Fibroblast of the aortic adventitia (primary cell): ENCODE measurements at regions not wholly inside any gene's neighbourhood (a gene's known extent, or its start where the extent isn't known, plus 50 kb on each side); places are given as distances from the start of the nearest gene placed in this dataset.
A peak's percentile ranks its signal among the peaks of the same experiment; 100 is the strongest.

ENCODE experiments used
- DNase-seq: peaks from one replicate; pipeline ENCODE4 v3.0.0-alpha.2; 2010; ENCODE audit warnings: low read depth
- H3K4me3 ChIP-seq: 2 replicates; pipeline ENCODE4 v1.5.1; 2011; ENCODE audit warnings: low read depth, mild to moderate bottlenecking, control low read depth, low read length, moderate library complexity
- CTCF ChIP-seq: IDR thresholded peaks from 2 replicates; pipeline ENCODE4 v1.5.1; 2011; ENCODE audit warnings: mild to moderate bottlenecking, low read length, control low read depth, inconsistent platforms; ENCODE audit not compliant: insufficient read depth

- DNase-seq: peak; percentile 18
- TF ChIP-seq CTCF: no peak
- no peak overlapping the region for H3K4me3 ChIP-seq
These were observed 87.1 kb downstream of the ARF6 start for GRCh38 chr14:49980027-49980426.

- H3K4me3 ChIP-seq: peak overlapping the region; percentile 23
- no peak for TF ChIP-seq CTCF
- DNase-seq: no peak
These were observed 89.2 kb downstream of the ARF6 start for GRCh38 chr14:49982082-49982481.

GRCh38 chr14:49982501-49982951, 89.6 kb downstream of the ARF6 start:
- no peak for TF ChIP-seq CTCF
- H3K4me3 ChIP-seq: peak overlapping the region; percentile 23
- DNase-seq: peak; percentile 95

DNA sequence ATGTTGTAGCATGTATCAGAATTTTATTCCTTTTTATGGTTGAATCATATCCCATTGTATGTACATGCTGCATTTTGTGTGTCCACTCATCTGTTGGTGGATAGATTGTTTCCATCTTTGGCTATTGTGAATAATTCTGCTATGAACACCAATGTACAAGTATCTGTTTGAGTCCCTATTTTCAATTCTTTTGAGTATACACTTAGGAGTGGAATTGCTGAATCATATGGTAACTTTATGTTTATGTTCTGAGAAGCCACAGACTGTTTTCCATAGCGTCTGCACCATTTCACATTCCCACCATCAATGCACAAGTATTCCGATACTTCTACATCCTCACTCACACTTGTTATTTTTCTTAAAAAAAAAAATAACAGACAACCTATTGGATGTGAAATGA, 91.5 kb downstream of the ARF6 start:
- H3K4me3 ChIP-seq: no peak overlapping the region
- TF ChIP-seq CTCF: no peak
- DNase-seq: no peak

- peak; percentile 72 for DNase-seq
- no peak for TF ChIP-seq CTCF
- peak overlapping the region; percentile 13 for H3K4me3 ChIP-seq
These were observed 93.6 kb downstream of the ARF6 start for GRCh38 chr14:49986343-49987014.

DNA sequence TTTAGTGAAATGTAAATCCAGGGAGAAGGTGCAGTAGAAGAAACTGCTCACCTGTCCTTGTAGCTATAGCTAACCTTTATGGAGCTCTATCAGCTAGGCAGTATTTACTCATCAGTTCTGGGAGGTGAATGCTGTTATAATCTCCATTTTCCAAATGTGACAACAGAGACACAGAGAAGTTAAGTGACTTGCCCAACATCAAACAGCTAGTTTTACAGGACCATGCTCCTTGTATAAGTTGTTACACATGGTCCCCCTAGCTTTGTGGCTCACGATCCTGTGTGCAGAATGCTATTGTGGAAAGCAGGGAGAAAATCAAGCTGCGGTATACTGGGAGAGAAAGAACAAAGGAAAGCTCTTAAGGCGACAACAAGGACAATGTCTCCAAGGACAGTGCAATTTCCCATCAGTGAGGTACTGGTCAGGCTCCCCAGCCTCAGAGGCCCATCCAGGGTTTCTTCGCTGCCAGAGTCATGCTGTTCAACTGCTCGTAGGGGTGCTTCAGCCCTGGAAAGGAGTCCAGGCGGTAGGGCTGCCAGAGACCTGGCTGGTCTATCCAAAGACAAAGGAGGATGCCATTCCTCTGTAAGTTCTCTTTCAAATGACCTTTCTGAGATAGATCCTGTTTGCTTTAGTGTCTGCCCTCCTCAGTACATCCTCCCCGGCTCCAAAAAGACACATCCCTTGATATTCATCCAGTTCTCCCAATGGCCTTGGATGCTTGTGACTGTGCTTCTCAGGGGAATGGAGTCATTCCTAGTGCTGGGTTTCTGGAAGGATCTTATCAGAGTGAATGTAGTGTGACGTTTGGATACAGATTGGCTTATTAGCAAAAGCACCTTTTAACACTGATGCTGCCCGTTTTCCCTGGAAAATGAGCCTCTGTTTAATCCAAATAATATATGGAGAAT, 95.5 kb downstream of the ARF6 start:
- TF ChIP-seq CTCF: no peak
- H3K4me3 ChIP-seq: no peak overlapping the region
- DNase-seq: peak; percentile 51
